ENCODE measurements at regions not wholly inside any gene's neighbourhood (a gene's known extent, or its start where the extent isn't known, plus 50 kb on each side); places are given as distances from the start of the nearest gene placed in this dataset.
A peak's percentile ranks its signal among the peaks of the same experiment; 100 is the strongest.

GRCh38 chr12:92471551-92471950 lies 231.2 kb upstream of the PLEKHG7 start:
- ChIA-PET CTCF (ENCODE audit: unreplicated experiment) (no interaction called here), POLR2A (no interaction called here)
- Histone ChIP-seq H3K27ac (ENCODE audit: low read depth, low read length, poor library complexity, severe bottlenecking) (peak overlapping the region; percentile 98), H3K9me3 (ENCODE audit: low read length) (peaks cover 16% of the 10 kb centered on the region; the same call in 1 of the 2 replicates), H2AFZ (ENCODE audit: low read length) (peak overlapping the region; percentile 51; the same call in 1 of the 2 replicates), H3K79me2 (ENCODE audit: insufficient read depth, low read depth, low read length) (peaks cover 68% of the 10 kb centered on the region), H4K20me1 (ENCODE audit: insufficient read depth, low read length) (no peaks in the 10 kb centered on the region), H3K36me3 (ENCODE audit: insufficient read depth, low read length) (peaks cover 23% of the 10 kb centered on the region), H3K9me2 (ENCODE audit: insufficient read depth, low read length) (no peaks in the 10 kb centered on the region), H3K4me1 (ENCODE audit: insufficient read depth, low read length, poor library complexity, severe bottlenecking) (peaks cover 69% of the 10 kb centered on the region), H3K4me2 (ENCODE audit: low read length) (peak overlapping the region; percentile 91), H3K4me3 (ENCODE audit: low read depth, low read length, poor library complexity, severe bottlenecking) (peak overlapping the region; percentile 70)
- TF ChIP-seq CTCF (conservative IDR thresholded peaks at IDR 0.05; ENCODE audit: low read length) (no peak), EZH2phosphoT487 (IDR thresholded peaks at IDR 0.05; ENCODE audit: borderline replicate concordance, low read depth, low read length) (no peak)
- intact Hi-C loops (cut with micrococcal nuclease; ENCODE audit: unreplicated experiment), result loop anchor here (1.0 kb wide), 1 partner anchor 26 kb away; no protein-coding TSS in a partner anchor
- DNase-seq (ENCODE audit: low spot score), result peak; percentile 85
- BruUV-seq (replicated peaks), result no TSS peak

- H3K4me1 ChIP-seq (ENCODE audit: insufficient read depth, low read length, poor library complexity, severe bottlenecking), result peaks cover 74% of the 10 kb centered on the region
These were observed 232.2 kb upstream of the PLEKHG7 start for GRCh38 chr12:92470608-92471021.

More at GRCh38 chr12:92470608-92471021, 232.2 kb upstream of the PLEKHG7 start:
- H3K36me3 ChIP-seq (ENCODE audit: insufficient read depth, low read length), result peaks cover 13% of the 10 kb centered on the region
- POLR2A ChIA-PET, result interaction anchor here (0.7 to 2.5 kb wide), 15 partner anchors 9 to 334 kb away, joined by 3 to 48 read pairs (median 6); partner anchors contain the start of gene BTG1
- peaks cover 68% of the 10 kb centered on the region for H3K79me2 ChIP-seq (ENCODE audit: insufficient read depth, low read depth, low read length)
- H3K27ac ChIP-seq (ENCODE audit: low read depth, low read length, poor library complexity, severe bottlenecking), result peak overlapping the region; percentile 98
- H3K9me3 ChIP-seq (ENCODE audit: low read length), result peaks cover 7% of the 10 kb centered on the region; the same call in 1 of the 2 replicates
- intact Hi-C loops (cut with micrococcal nuclease; ENCODE audit: unreplicated experiment), result loop anchor here (1.0 kb wide), 2 partner anchors 25 to 107 kb away; no protein-coding TSS in a partner anchor
- no peaks in the 10 kb centered on the region for H4K20me1 ChIP-seq (ENCODE audit: insufficient read depth, low read length)
- peak overlapping the region; percentile 70 for H3K4me3 ChIP-seq (ENCODE audit: low read depth, low read length, poor library complexity, severe bottlenecking)
- TF ChIP-seq CTCF (conservative IDR thresholded peaks at IDR 0.05; ENCODE audit: low read length), result no peak
- TF ChIP-seq EZH2phosphoT487 (IDR thresholded peaks at IDR 0.05; ENCODE audit: borderline replicate concordance, low read depth, low read length), result no peak
- CTCF ChIA-PET (ENCODE audit: unreplicated experiment), result no interaction called here
- DNase-seq (ENCODE audit: low spot score), result peak; percentile 59
- peak overlapping the region; percentile 91 for H3K4me2 ChIP-seq (ENCODE audit: low read length)
- H3K9me2 ChIP-seq (ENCODE audit: insufficient read depth, low read length), result no peaks in the 10 kb centered on the region
- peak overlapping the region; percentile 48; the same call in 1 of the 2 replicates for H2AFZ ChIP-seq (ENCODE audit: low read length)
- BruUV-seq (replicated peaks), result no TSS peak

Measured in OCI-LY7 (cell line).